Stimulated activated naive CD8-positive, alpha-beta T cell treated with anti-CD3 and anti-CD28 coated beads, Interleukin-15, Interleukin-2, amounts not matched to agents 100 U/mL and 50 U/mL, for 24 hours (primary cell): ENCODE measurements at regions not wholly inside any gene's neighbourhood (a gene's known extent, or its start where the extent isn't known, plus 50 kb on each side); places are given as distances from the start of the nearest gene placed in this dataset.

ENCODE experiments used
- ATAC-seq: fragments of 150-1000 bp; cut with Tn5 transposase; one replicate; pipeline ENCODE4 v1.10.0; 2021
- DNase-seq: peaks from one replicate; pipeline ENCODE4 v3.0.0; 2021

DNA sequence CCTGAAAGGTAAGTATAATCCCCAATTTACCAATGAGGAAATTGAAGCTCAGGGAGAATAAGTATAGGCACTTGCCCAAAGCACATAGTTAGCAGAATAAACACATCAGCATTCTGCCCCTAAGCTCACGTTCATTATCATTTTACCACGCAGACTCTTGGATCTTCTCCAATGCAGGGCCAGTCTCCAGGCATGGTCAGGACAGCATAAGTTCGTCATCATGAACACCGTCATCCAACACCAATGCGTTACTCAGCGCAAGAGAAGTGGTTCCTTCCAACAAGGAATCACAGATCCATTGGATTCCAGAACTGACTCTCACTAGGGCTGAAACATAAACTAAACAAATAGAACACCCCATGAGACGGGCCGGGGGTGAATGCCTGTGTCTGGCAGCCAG lies 86.5 kb upstream of the GPM6B start:
- no peak for ATAC-seq
- no peak for DNase-seq

DNA sequence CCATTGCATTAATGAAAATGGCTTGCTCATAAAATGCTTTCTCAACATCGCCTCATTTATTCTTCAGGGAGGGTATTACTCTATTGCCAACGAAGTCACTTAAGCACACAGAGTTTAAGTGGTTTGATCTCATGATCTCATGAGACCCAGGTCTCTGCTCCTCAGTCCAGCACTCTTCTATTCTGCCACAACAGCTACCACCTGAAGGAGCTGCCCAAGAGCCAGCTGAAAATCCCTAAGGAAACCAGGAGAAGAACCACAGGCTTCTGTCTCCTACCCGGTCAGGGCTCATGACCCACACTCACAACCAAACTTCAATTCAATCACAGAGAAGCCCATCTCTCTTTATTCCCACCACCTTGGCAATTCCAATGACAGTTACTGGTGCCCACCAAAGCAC lies 85.5 kb upstream of the GPM6B start:
- ATAC-seq (no peak), DNase-seq (no peak)

DNA sequence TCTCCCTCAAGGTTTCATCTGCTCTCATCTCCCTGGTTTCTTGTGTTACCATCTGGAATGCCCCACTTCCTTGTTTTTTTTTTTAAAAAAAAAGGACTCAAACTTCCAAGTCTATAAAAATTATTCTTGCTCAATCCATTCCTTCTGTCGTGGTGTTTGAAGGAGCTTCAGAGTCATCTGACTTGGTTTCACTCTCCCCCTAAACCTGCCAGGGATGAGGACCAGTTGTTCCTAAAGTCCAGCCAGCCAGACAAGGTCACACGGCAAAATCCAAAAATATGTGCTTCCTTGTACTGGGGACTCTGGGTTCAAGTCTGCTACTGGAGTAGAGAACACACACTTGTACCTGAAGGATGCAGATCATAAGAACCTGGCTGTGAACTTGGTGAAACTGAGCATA lies 84.5 kb upstream of the GPM6B start:
- no peak for DNase-seq
- no peak for ATAC-seq

DNA sequence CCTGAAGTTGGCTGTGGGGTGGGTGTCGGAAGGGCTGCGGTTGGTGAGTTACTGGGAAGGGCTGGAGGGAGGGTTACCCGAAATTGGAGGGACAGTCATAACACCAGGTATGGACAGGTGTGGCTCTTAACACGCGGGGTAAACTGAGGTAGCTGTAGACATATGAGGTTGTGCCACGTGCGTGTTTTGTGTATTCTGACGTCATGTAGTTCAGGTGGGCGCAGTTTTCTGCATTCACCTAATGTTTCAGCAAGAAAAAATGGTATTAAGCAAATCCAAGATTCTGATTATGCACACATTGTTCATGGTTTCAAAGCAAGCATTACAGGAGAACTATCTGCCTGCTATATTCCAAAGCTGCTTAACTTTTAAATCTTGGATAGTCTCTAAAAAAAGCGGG lies 83.5 kb upstream of the GPM6B start:
- DNase-seq: no peak
- ATAC-seq: no peak

GRCh38 chrX:13899607-13900006 lies 82.7 kb upstream of the GPM6B start:
- DNase-seq: no peak
- ATAC-seq: no peak

DNA sequence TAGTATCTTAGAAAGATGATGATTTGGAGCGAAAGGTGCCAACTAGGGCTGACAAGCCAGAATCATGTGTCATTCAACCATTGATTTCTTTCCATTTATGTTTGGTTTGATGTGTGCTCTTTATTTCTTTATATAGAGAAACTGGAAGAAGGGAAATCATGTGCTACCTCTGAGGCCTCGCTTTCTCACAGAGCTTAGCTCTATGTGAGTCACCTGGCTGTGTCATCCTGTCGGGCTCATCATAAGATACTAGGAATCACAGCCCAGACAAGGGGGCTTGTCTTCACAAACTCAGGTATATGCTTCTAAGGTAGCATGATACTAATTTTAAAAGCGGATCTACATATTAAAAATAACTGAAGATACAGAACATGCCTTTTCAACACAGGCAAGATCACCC lies 81.7 kb upstream of the GPM6B start:
- no peak for ATAC-seq
- DNase-seq: no peak

DNA sequence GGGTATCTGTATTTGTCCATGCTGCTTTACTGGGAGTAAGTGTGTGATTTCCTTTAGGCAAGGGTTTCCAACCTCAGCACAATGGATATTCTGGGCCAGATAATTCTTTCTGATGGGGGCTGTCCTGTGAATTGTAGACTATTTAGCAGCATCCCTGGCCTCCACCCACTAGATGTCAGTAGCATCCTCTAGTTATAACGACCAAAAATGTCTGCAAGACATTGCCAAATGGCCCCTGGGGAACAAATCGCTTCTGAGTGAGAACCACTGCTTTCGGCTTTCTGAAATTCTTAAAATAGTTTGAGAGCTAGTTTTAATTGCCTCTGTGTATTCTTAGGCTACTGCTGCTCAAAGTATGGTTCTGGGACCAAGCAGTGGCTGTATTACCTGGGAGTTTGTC lies 81.2 kb upstream of the GPM6B start:
- peak; percentile 9 for DNase-seq
- no peak for ATAC-seq

GRCh38 chrX:13897566-13897965 lies 80.7 kb upstream of the GPM6B start:
- no peak for ATAC-seq
- no peak for DNase-seq

GRCh38 chrX:13894888-13895565 lies 78.1 kb upstream of the GPM6B start:
- no peak for DNase-seq
- ATAC-seq: no peak

DNA sequence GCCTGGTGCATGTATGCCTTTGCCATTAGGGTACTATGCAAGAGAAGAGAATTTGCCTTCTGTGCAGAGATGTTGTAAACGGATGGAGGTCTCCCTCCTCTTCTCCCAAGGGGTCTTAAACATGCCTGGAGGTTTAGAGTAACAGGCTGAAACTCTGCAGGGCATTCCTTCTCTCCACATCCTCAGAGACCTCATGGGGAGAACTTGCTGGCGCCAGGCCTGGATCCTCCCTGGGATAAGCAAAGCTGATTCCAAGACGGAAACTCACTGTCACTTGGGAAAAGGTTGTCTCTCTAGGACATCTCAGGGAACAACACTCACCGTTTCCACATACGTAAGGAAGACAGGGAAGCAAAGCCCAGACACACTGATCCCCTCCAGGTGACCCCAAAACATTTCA lies 76.9 kb upstream of the GPM6B start:
- DNase-seq: no peak
- no peak for ATAC-seq

GRCh38 chrX:13892856-13893255 lies 76.0 kb upstream of the GPM6B start:
- DNase-seq: no peak
- no peak for ATAC-seq

DNA sequence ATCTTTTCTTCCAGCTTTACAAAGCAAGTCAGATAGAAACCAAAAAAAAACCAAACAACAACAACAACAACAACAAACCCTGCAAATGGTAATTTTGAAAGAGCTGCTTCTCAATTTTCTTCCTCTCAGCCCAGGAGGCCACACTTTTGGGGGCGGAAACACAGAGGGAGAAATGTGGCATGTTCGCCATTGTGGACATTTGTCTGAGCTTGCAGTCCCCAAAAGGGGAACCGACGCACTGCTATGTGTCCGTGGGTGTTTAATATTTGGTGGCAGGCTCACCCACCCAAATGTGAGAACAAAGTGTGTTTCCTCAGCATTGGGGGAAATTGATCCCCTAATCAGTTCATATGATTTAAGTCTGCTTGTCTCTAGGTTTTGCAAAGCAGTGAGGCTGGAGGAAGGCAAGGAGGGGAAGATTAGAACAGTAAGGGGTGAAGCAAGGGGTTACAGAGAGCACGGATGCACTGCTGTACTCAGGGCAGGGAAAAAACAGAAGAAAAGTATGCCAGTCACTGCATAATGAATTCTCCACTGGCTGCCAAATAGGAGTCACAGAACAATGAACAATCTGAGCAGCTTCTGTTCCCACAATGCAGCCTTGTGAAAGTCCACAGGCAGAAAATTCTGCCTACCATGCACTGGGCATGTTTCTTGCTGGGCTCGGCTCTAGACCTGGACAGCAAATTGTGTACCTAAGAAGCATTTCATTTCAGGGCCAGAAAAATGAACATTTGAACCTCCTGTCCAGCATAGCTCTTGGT lies 74.7 kb upstream of the GPM6B start:
- DNase-seq (no peak), ATAC-seq (no peak)

GRCh38 chrX:13890806-13891205 lies 73.9 kb upstream of the GPM6B start:
- DNase-seq: no peak
- ATAC-seq: no peak

DNA sequence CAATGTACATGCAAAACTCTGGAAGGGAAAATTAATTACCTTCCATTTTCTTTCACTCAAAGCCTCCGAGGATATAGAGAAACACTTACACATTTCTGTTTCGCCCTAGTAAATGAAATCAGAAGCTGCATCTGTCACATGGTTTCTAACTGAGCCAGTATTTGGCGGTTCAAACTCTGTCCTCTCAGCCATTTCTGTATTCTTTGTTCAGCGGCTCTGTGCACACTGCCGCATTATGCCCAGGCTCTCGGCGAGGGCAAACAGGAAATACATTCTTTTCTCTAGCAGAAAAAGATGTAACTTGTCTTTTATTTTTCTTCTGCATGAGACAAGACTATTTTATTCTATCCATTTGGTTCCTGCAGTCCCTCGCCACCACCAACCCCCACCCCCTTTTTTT lies 71.4 kb upstream of the GPM6B start:
- ATAC-seq: no peak
- no peak for DNase-seq

GRCh38 chrX:13885591-13885990 lies 68.7 kb upstream of the GPM6B start:
- ATAC-seq (no peak), DNase-seq (no peak)

- ATAC-seq (no peak), DNase-seq (no peak)
Measured at GRCh38 chrX:13876652-13877051, 59.8 kb upstream of the GPM6B start.

DNA sequence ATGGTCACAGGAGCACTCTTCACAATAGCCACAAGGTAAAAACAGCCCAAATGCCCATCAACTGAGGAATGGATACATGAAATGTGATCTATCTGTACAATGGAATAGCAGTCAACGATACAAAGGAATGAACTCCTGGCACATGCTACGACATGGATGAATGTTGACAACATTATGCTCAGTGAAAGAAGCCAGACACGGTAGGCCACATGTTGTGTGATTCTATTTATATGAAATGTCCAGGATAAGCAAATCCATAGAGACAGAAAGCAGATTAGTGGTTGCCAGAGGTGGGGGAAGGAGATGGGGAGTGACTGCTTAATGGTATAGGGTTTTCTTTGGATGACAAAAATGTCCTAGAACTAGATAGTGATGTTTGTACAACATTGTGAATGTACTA lies 58.7 kb upstream of the GPM6B start:
- DNase-seq (no peak), ATAC-seq (no peak)

- DNase-seq: no peak
Measured at GRCh38 chrX:13868591-13868990, 51.7 kb upstream of the GPM6B start.

More at GRCh38 chrX:13868591-13868990, 51.7 kb upstream of the GPM6B start:
- no peak for ATAC-seq
